GM23338 (cell line): ENCODE measurements at regions not wholly inside any gene's neighbourhood (a gene's known extent, or its start where the extent isn't known, plus 50 kb on each side); places are given as distances from the start of the nearest gene placed in this dataset.
A peak's percentile ranks its signal among the peaks of the same experiment; 100 is the strongest.

Experiments
- ATAC-seq: fragments of 200-7000 bp; cut with Tn5 transposase; 3 replicates; pipeline ENCODE4 v1.9.1; 2020
- DNase-seq: peaks from one replicate; pipeline ENCODE4 v3.0.0-alpha.2; 2015; ENCODE audit warnings: low spot score
- H2AFZ ChIP-seq: fragments of 200-600 bp; sonication (generic); 2 replicates; pipeline ENCODE4 v1.8.0; 2016; ENCODE audit warnings: antibody characterized with exemption, mild to moderate bottlenecking, moderate library complexity
- H3F3A ChIP-seq: fragments of 200-600 bp; sonication (generic); replicated peaks from 2 replicates; pipeline ENCODE4 v1.8.0; 2017; ENCODE audit warnings: antibody characterized with exemption, mixed run types, low read depth
- H3K27ac ChIP-seq: fragments of 200-600 bp; sonication (generic); 2 replicates; pipeline ENCODE4 v1.6.1; 2016; ENCODE audit warnings: low read depth
- H3K27me3 ChIP-seq: fragments of 200-600 bp; sonication (generic); 2 replicates; pipeline ENCODE4 v1.8.0; 2016; ENCODE audit warnings: mild to moderate bottlenecking, mixed run types, moderate library complexity; ENCODE audit not compliant: insufficient read depth
- H3K36me3 ChIP-seq: fragments of 200-600 bp; sonication (generic); 2 replicates; pipeline ENCODE4 v1.8.0; 2016; ENCODE audit warnings: mild to moderate bottlenecking; ENCODE audit not compliant: insufficient read depth
- H3K4me1 ChIP-seq: fragments of 200-600 bp; sonication (generic); 2 replicates; pipeline ENCODE4 v1.8.0; 2016; ENCODE audit warnings: mild to moderate bottlenecking, moderate library complexity; ENCODE audit not compliant: insufficient read depth
- H3K4me2 ChIP-seq: fragments of 200-600 bp; sonication (generic); 2 replicates; pipeline ENCODE4 v1.7.1; 2017; ENCODE audit warnings: mixed run types
- H3K4me3 ChIP-seq: fragments of 200-600 bp; sonication (generic); 2 replicates; pipeline ENCODE4 v1.6.1; 2016; ENCODE audit warnings: mixed run types
- H3K79me2 ChIP-seq: fragments of 200-600 bp; sonication (generic); replicated peaks from 2 replicates; pipeline ENCODE4 v1.8.0; 2017; ENCODE audit warnings: mild to moderate bottlenecking; ENCODE audit not compliant: insufficient read depth
- H3K9me2 ChIP-seq: fragments of 200-600 bp; sonication (generic); 2 replicates; pipeline ENCODE4 v1.8.0; 2017; ENCODE audit not compliant: insufficient read depth
- H4K20me1 ChIP-seq: fragments of 200-600 bp; sonication (generic); replicated peaks from 2 replicates; pipeline ENCODE4 v1.8.0; 2017; ENCODE audit warnings: mild to moderate bottlenecking; ENCODE audit not compliant: insufficient read depth
- H3K27ac Mint-ChIP-seq: 2 replicates; pipeline ENCODE4 v1.8.0; 2020; ENCODE audit warnings: inconsistent platforms, mild to moderate bottlenecking, moderate library complexity, mixed read lengths
- H3K27me3 Mint-ChIP-seq: 3 replicates; pipeline ENCODE4 v1.8.0; 2022; ENCODE audit warnings: low read depth, mild to moderate bottlenecking, moderate library complexity, mixed read lengths, inconsistent platforms; ENCODE audit not compliant: insufficient read depth, poor library complexity
- H3K36me3 Mint-ChIP-seq: 3 replicates; pipeline ENCODE4 v1.8.0; 2021; ENCODE audit warnings: low read depth, mild to moderate bottlenecking, inconsistent platforms, moderate library complexity, mixed read lengths
- H3K4me1 Mint-ChIP-seq: 3 replicates; pipeline ENCODE4 v1.8.0; 2020; ENCODE audit warnings: mild to moderate bottlenecking, inconsistent platforms, mixed read lengths
- H3K4me3 Mint-ChIP-seq: 3 replicates; pipeline ENCODE4 v1.8.0; 2021; ENCODE audit warnings: moderate library complexity, mild to moderate bottlenecking, inconsistent platforms, mixed read lengths
- H3K9me3 Mint-ChIP-seq: 3 replicates; pipeline ENCODE4 v1.8.0; 2020; ENCODE audit warnings: moderate library complexity, mild to moderate bottlenecking, inconsistent platforms, mixed read lengths
- CREB1 ChIP-seq: fragments of 250-450 bp; sonication (Bioruptor Pico); IDR thresholded peaks from 2 replicates; pipeline ENCODE4 v1.5.0; 2020; ENCODE audit warnings: low read depth, mild to moderate bottlenecking, moderate library complexity
- EZH2 ChIP-seq: fragments of 200-600 bp; sonication (generic); IDR thresholded peaks from one replicate; pipeline ENCODE4 v1.8.0; 2017; ENCODE audit warnings: antibody characterized with exemption, mild to moderate bottlenecking, low read depth; ENCODE audit not compliant: unreplicated experiment
- EZH2phosphoT487 ChIP-seq: fragments of 200-600 bp; sonication (generic); IDR thresholded peaks from one replicate; pipeline ENCODE4 v1.8.1; 2018; ENCODE audit warnings: antibody characterized with exemption; ENCODE audit not compliant: unreplicated experiment
- JUNB ChIP-seq: IDR thresholded peaks from one replicate; pipeline ENCODE4 v1.6.1; 2016; ENCODE audit warnings: antibody characterized with exemption; ENCODE audit not compliant: unreplicated experiment
- POLR2AphosphoS5 ChIP-seq: IDR thresholded peaks from 2 replicates; pipeline ENCODE4 v1.6.1; 2016; ENCODE audit warnings: antibody characterized with exemption, low read depth
- STAT1 ChIP-seq: IDR thresholded peaks from one replicate; pipeline ENCODE4 v1.6.1; 2016; ENCODE audit warnings: antibody characterized with exemption; ENCODE audit not compliant: unreplicated experiment
- ZNF114 ChIP-seq: fragments of 250-450 bp; sonication (Bioruptor Pico); IDR thresholded peaks from 2 replicates; pipeline ENCODE4 v1.5.0; 2020; ENCODE audit warnings: mild to moderate bottlenecking, moderate library complexity
- ZNF331 ChIP-seq: fragments of 250-450 bp; sonication (Bioruptor Pico); IDR thresholded peaks from 2 replicates; pipeline ENCODE4 v1.5.0; 2020; ENCODE audit warnings: low read depth, mild to moderate bottlenecking, moderate library complexity
- TF ChIP-seq, protein P1 (sequence below): IDR thresholded peaks from 2 replicates; pipeline ENCODE4 v1.6.1; 2016; ENCODE audit warnings: antibody characterized with exemption
- TF ChIP-seq, protein P2 (sequence below), 2 experiments: fragments of 200-600 bp in 1 of 2; sonication (generic) in 1 of 2; conservative IDR thresholded peaks; 2 replicates each; pipeline versions ENCODE4 v1.5.1 to v1.6.1; 2016 to 2017; ENCODE audit warnings: antibody characterized with exemption in 2 of 2, low read depth in 2 of 2, mild to moderate bottlenecking in 2 of 2, moderate library complexity in 1 of 2
- TF ChIP-seq, protein P3 (sequence below): fragments of 250-450 bp; sonication (Bioruptor Pico); IDR thresholded peaks from 2 replicates; pipeline ENCODE4 v1.5.0; 2020; ENCODE audit warnings: mild to moderate bottlenecking, moderate library complexity

GRCh38 chr3:110227991-110228390 lies 843.6 kb upstream of the NECTIN3 start:
- no peak overlapping the region for H3K27ac ChIP-seq
- no peaks in the 10 kb centered on the region for H3K79me2 ChIP-seq
- TF ChIP-seq, protein P1, sequence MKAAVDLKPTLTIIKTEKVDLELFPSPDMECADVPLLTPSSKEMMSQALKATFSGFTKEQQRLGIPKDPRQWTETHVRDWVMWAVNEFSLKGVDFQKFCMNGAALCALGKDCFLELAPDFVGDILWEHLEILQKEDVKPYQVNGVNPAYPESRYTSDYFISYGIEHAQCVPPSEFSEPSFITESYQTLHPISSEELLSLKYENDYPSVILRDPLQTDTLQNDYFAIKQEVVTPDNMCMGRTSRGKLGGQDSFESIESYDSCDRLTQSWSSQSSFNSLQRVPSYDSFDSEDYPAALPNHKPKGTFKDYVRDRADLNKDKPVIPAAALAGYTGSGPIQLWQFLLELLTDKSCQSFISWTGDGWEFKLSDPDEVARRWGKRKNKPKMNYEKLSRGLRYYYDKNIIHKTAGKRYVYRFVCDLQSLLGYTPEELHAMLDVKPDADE = no peak
- TF ChIP-seq CREB1 (no peak), JUNB (no peak), ZNF331 (CRISPR knock-in tag) (no peak), ZNF114 (no peak), EZH2 (no peak), POLR2AphosphoS5 (no peak), STAT1 (no peak), EZH2phosphoT487 (no peak)
- TF ChIP-seq, protein P2, sequence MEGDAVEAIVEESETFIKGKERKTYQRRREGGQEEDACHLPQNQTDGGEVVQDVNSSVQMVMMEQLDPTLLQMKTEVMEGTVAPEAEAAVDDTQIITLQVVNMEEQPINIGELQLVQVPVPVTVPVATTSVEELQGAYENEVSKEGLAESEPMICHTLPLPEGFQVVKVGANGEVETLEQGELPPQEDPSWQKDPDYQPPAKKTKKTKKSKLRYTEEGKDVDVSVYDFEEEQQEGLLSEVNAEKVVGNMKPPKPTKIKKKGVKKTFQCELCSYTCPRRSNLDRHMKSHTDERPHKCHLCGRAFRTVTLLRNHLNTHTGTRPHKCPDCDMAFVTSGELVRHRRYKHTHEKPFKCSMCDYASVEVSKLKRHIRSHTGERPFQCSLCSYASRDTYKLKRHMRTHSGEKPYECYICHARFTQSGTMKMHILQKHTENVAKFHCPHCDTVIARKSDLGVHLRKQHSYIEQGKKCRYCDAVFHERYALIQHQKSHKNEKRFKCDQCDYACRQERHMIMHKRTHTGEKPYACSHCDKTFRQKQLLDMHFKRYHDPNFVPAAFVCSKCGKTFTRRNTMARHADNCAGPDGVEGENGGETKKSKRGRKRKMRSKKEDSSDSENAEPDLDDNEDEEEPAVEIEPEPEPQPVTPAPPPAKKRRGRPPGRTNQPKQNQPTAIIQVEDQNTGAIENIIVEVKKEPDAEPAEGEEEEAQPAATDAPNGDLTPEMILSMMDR (conservative IDR thresholded peaks at IDR 0.05; ENCODE audit: low read depth in 2 of 2) = no peak
- TF ChIP-seq, protein P3, sequence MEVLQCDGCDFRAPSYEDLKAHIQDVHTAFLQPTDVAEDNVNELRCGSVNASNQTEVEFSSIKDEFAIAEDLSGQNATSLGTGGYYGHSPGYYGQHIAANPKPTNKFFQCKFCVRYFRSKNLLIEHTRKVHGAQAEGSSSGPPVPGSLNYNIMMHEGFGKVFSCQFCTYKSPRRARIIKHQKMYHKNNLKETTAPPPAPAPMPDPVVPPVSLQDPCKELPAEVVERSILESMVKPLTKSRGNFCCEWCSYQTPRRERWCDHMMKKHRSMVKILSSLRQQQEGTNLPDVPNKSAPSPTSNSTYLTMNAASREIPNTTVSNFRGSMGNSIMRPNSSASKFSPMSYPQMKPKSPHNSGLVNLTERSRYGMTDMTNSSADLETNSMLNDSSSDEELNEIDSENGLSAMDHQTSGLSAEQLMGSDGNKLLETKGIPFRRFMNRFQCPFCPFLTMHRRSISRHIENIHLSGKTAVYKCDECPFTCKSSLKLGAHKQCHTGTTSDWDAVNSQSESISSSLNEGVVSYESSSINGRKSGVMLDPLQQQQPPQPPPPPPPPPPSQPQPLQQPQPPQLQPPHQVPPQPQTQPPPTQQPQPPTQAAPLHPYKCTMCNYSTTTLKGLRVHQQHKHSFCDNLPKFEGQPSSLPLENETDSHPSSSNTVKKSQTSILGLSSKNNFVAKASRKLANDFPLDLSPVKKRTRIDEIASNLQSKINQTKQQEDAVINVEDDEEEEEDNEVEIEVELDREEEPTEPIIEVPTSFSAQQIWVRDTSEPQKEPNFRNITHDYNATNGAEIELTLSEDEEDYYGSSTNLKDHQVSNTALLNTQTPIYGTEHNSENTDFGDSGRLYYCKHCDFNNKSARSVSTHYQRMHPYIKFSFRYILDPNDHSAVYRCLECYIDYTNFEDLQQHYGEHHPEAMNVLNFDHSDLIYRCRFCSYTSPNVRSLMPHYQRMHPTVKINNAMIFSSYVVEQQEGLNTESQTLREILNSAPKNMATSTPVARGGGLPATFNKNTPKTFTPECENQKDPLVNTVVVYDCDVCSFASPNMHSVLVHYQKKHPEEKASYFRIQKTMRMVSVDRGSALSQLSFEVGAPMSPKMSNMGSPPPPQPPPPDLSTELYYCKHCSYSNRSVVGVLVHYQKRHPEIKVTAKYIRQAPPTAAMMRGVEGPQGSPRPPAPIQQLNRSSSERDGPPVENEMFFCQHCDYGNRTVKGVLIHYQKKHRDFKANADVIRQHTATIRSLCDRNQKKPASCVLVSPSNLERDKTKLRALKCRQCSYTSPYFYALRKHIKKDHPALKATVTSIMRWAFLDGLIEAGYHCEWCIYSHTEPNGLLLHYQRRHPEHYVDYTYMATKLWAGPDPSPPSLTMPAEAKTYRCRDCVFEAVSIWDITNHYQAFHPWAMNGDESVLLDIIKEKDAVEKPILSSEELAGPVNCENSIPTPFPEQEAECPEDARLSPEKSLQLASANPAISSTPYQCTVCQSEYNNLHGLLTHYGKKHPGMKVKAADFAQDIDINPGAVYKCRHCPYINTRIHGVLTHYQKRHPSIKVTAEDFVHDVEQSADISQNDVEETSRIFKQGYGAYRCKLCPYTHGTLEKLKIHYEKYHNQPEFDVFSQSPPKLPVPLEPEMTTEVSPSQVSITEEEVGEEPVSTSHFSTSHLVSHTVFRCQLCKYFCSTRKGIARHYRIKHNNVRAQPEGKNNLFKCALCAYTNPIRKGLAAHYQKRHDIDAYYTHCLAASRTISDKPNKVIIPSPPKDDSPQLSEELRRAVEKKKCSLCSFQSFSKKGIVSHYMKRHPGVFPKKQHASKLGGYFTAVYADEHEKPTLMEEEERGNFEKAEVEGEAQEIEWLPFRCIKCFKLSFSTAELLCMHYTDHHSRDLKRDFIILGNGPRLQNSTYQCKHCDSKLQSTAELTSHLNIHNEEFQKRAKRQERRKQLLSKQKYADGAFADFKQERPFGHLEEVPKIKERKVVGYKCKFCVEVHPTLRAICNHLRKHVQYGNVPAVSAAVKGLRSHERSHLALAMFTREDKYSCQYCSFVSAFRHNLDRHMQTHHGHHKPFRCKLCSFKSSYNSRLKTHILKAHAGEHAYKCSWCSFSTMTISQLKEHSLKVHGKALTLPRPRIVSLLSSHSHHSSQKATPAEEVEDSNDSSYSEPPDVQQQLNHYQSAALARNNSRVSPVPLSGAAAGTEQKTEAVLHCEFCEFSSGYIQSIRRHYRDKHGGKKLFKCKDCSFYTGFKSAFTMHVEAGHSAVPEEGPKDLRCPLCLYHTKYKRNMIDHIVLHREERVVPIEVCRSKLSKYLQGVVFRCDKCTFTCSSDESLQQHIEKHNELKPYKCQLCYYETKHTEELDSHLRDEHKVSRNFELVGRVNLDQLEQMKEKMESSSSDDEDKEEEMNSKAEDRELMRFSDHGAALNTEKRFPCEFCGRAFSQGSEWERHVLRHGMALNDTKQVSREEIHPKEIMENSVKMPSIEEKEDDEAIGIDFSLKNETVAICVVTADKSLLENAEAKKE (CRISPR knock-in tag) = no peak
- no peak for DNase-seq
- Mint-ChIP-seq H3K4me3 (no peak overlapping the region), H3K4me1 (peaks cover 3% of the 10 kb centered on the region; the same call in 2 of the 3 replicates), H3K27me3 (peaks cover 2% of the 10 kb centered on the region), H3K9me3 (no peaks in the 10 kb centered on the region), H3K27ac (no peak overlapping the region), H3K36me3 (no peaks in the 10 kb centered on the region)
- no peak for ATAC-seq
- H3F3A ChIP-seq = no peaks in the 10 kb centered on the region
- H3K36me3 ChIP-seq = no peaks in the 10 kb centered on the region
- H3K4me2 ChIP-seq = no peak overlapping the region
- no peak overlapping the region for H3K4me3 ChIP-seq
- H3K27me3 ChIP-seq = no peaks in the 10 kb centered on the region
- no peaks in the 10 kb centered on the region for H4K20me1 ChIP-seq
- H3K9me2 ChIP-seq = peaks cover 4% of the 10 kb centered on the region
- H3K4me1 ChIP-seq = peaks cover 3% of the 10 kb centered on the region; the same call in 1 of the 2 replicates
- H2AFZ ChIP-seq = peak overlapping the region; percentile 44; the same call in 1 of the 2 replicates
